OCI-M2 (cell line): ENCODE measurements at regions not wholly inside any gene's neighbourhood (a gene's known extent, or its start where the extent isn't known, plus 50 kb on each side); places are given as distances from the start of the nearest gene placed in this dataset.
"Not testable (repeated sequence)": the region's sequence is repeated elsewhere in the genome, so short reads cannot be mapped to it uniquely, and the experiment has no call there.

Experiments used
- DNase-seq: peaks from one replicate; lab custom pipeline; 2025; ENCODE audit not compliant: unreplicated experiment; lab: John Stamatoyannopoulos, UW

DNA sequence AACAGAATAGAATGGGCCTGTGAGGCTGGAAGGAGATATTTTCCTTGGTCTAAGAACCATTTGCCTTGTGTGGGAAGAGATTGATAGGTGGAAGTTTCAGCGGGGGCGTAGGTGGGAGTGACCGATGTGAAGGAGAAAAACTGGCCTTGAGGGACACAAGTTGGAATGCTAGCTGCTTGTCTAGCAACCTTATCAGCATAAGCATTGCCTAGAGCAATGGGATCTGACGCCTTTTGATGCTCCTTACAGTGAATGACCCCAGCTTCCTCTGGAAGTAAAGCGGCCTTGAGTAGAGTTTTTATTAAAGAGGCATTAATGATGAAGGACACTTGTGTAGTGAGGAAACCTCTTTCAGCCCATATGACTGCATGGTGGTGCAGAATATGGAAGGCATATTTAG lies 843.8 kb upstream of the ANO3 start:
- DNase-seq = not testable (repeated sequence)

DNA sequence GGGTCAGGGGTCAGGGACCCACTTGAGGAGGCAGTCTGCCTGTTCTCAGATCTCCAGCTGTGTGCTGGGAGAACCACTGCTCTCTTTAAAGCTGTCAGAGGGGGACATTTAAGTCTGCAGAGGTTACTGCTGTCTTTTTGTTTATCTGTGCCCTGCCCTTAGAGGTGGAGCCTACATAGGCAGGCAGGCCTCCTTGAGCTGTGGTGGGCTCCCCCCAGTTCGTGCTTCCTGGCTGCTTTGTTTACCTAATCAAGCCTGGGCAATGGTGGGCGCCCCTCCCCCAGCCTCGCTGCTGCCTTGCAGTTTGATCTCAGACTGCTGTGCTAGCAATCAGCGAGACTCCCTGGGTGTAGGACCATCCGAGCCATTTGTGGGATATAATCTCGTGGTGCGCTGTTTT lies 830.5 kb upstream of the ANO3 start:
- DNase-seq = not testable (repeated sequence)

DNA sequence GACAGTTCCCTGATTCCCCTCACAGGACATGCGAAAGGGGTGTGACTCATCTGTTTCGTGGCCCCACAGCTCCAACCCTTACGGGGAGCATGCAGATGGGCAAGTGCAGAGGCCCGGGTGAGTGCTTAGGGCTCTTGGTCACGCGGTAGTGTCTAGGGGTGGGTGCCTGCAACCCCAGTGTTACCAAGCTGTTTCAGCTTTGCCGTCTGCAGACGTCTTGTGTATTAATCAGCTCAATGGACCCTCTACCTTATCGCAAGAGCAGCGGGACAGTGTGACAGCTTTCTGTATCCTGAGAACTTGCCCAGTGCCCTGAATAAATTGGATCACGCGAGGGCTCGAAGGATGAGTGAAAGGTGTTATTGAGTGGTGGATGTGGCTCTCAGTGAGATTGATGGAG lies 816.4 kb upstream of the ANO3 start:
- DNase-seq = no peak

DNA sequence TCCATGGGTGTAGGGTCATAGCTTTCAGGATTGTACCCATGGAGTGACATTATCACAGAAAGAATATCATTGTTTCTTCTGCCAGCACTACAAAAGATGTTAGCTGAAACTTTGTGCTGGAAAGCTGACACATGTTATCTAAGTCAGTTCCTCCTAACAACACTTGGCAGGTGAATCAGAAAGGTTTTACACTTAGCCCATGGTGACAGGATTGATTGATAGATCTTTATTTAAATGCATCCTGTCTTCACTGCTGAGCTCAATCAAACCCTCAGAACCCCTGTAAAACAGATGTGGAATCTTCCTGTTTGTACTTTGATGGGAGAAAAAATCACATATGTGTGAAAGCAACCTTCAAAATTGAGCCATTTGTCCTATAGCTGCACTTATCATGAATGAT lies 811.5 kb upstream of the ANO3 start:
- no peak for DNase-seq

DNA sequence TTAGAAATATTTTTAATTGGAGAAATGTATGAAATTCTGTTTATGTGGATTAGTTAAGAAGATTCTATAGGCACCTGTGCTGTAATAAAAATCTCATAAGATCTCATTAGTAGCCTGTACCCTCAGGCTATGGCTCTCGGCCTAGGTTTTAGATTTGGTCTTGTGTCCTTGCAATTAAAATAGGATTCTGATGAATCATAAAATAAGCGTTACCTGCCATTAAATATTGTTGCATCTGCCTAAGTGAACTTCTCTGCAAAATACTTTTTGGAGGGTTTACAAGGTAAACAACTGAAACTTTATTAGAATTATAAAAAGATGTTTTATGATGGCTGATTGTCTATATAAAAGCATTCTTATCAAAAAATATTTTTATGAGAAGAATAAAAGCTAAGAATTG lies 804.1 kb upstream of the ANO3 start:
- no peak for DNase-seq

DNA sequence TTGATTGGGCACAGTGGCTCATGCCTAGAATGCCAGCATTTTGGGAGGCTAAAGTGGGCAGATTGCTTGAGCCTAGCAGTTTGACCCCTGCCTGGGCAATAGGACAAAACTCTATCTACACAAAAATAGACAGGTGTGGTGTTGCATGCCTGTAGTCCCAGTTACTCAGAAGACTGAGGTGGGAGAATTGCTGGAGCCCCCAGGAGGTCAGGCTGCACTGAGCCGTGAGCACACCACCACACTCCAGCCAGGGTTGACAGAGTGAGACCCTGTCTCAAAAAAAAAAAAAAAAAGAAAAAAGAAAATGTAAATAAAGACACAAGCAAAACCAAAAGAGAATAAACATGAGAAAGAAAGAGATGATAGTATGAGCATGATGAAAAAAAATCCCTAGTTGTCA lies 802.4 kb upstream of the ANO3 start:
- no peak for DNase-seq

DNA sequence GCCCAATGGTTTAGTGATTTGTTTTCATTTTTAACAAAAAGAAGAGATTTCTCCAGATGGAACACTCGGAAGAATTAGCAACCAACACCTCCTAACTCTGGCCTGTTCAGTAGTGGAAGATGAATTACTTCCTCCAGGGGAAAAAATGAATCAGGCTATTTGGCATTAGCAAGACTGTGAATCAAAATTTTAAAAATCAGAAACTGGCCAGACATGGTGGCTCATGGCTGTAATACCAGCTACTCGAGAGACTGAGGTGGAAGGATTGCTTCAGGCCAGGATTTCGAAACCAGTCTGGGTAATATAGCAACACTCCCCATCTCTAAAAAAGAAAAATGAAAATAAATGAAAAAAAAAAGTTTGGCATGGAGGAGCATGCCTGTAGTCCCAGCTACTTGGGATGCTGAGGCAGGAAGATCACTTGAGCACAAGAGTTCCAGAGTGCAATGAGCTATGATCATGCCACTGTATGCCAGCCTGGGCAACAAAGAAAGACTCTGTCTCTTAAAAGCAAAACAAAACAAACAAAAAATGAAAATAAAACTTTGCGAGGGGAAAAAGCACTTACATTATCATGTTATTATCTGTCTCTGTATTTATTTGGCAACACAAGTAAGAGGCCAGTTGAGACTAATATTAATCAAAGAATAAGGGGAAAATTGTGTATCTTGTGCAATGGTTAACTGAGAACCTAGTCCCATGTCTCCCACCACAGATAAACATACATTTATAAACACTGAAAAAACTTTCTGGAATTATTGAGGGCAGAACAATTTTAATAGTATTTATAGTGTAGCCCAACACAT lies 796.3 kb upstream of the ANO3 start:
- DNase-seq = no peak

DNA sequence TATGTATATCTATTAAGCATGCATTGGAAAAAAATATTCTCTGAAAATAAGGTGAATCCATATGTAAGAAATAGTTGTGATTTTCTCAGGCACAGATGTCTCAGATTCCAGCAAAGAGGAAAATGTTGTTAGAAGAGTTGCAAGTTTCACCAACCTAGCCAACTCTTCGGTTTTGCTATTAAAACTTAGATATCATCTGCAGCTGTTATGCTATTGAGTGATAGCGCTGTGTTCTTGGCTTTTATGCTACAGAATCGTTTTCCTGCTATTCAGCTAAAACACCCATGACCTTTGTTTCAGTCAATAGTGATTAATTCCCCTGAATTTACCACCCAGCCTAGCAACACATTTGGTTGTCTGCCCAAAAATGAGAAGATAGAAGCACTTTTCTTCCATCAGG lies 795.6 kb upstream of the ANO3 start:
- DNase-seq = no peak

DNA sequence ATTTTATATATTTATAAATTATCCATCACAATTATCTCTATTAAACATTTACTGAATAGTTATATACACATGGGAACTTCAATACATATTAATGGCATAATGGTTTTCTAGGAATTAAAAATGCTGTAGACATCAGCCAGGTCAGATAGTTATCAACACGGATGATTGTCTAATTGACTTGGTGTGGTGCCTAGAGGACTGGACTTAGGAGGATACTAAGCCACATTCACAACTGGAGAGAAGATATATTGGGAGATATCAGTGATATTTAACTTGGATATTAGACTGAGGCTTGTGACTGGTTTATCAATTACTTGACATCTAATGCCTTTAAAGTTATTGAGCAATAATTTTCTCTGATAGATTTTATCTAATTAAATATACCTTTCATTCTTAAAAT lies 794.5 kb upstream of the ANO3 start:
- no peak for DNase-seq

DNA sequence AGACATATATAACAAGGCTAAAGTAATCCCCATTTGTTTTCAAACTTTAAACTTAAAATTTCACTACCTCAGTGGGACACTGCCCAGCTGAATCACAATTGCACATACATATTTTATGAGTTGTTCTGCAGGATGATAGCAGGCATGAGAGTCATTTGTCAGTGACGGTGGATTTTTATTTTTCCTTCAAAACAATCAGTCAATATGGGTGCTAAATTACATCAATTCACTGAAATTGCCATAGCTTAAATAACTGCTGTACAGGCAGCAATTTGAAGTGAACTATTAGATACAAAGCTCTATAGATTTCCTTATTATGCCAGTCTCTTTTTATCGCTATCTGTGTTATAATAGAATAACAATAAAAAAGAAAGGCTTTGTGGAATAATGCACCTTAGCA lies 784.6 kb upstream of the ANO3 start:
- DNase-seq = no peak

DNA sequence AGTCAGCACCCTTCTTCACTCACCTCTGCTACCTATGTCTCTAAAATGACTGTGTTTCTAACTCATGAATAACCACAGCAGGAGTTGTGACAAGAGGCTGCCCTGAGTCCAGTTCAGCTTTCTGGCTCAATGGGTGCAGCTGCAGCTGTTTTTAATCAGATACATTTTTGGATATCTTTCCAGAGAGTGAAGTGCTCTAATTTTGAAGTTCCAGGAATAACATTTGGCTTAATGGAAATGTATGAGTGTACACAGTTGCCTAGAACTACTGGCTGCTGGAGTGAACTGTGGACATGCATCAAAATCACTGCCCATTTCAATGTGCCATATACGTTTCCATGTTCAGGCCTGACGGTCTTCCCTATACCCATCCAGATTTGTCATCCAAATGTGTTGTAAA lies 769.5 kb upstream of the ANO3 start:
- DNase-seq = no peak

DNA sequence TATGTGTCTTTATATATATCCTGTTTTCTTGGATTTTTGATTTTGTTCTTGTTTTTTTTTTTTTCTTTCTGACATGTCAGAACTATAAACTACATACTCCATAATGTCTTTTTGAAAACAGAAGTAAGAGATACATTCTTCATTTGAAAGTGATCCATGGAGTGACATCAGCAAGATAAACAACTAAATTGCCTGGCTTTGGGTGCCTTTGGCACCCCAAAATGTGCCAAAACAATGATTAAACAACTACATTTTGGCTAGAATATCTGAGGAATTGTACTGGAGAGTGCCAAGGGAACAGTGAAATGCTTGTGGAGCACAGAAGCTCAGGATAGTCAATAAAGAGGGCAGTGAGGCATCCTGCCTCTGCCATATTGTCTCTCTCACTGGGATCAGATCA lies 766.1 kb upstream of the ANO3 start:
- DNase-seq = no peak

DNA sequence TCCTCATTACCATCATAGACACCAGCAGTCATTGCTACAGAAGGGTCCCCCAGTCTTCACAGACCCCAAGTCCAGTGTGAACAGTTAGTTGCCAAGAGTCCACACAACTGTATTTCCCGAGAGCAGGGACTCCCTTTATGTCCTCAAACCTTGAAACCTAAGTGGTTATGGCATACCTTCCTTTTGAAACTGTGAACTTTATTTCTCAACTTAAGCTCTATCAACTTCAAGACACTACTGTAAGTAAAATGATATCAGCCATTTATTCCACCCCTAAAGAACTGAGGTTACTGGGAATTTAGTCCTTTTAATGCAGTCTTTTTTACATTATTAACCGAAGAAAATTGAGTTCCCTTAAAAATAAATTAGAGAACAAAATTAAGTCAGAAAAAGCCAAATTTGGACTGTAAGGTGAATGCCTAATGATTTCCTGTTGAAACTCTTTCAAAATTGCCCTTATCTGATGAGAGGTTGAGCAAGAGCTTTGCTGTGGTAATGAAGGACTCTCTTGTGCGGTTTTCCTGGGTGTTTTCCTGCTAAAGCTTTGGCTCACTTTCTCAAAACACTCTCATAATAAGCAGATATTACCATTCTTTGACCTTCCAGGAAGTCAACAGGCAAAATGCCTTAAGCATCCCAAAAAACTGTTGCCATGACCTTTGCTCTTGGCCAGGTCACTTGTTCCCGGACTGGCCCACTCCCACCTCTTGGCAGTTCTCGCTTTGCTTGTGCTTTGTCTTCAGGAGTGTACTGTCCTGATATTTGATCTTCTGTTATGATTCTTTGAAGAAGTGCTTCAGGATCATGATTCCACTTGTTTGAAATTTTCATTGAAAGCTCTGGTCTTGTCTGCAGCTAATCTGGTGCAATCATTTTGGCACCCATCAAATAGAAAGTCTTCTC lies 765.4 kb upstream of the ANO3 start:
- no peak for DNase-seq

DNA sequence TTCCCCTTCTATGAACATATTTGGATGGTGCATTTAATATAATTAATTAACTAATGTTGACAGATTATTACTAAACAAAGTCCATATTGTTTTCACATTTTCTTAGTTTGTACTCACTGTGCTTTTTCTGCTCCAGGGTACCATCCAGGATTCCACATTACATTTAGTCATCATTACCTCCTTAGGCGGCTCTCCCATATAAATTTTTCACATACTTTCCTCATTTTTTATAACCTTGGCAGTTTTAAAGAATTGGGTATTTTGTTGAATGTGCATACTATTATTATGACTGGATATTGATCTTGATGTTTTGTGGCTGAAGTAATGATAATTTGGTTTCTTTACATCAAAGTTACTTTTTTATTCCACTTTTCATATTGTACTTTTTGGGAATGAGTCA lies 755.6 kb upstream of the ANO3 start:
- DNase-seq = no peak

DNA sequence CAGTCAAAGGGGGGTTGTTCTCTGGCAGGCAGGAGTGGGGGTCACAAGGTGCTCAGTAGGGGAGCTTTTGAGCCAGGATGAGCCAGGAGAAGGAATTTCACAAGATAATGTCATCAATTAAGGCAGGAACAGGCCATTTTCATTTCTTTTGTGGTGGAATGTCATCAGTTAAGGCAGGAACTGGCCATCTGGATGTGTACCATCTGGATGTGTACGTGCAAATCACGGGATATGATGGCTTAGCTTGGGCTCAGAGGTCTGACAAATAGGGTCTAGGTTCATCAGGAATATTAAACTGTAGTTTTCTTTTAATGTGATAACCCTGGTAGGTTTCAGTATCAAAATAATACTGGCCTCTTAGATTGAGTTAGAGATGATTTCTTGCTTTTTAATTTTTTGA lies 752.4 kb upstream of the ANO3 start:
- not testable (repeated sequence) for DNase-seq

DNA sequence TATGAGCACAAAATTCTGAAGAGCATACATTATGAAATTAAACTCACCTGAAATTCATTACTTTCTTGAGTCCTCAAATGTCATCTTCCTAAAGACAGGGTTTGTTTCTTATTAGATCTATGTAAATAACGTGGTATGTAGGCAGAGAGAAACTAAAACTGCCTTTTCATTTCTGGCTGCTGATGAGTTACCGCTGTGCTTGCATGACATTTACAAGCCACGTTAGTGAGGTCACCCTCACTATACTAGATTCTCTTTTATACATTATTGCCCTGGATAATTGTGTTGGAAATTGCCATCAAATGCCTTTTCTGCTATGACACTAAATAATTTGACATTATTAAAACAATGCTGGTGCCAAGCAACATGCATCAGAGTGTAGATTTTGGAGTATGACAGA lies 748.3 kb upstream of the ANO3 start:
- no peak for DNase-seq

DNA sequence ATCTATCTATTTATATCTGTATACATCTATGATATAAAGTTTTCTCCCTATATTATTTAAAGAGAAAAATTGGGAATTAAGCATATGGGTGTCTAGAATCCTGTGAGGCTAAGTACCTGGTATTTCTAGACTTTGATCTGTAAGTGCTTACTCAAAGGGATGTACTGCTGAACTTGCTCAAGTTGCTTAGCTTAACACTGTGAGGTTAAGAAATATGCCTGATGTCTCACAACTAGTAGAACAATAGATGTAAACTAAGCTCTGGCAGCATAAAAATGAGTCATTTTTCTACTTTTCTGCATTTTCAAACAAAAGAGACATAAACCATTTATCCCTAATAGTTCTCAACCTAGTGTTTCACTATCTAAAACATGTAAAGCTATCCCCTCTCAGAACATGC lies 744.4 kb upstream of the ANO3 start:
- no peak for DNase-seq

DNA sequence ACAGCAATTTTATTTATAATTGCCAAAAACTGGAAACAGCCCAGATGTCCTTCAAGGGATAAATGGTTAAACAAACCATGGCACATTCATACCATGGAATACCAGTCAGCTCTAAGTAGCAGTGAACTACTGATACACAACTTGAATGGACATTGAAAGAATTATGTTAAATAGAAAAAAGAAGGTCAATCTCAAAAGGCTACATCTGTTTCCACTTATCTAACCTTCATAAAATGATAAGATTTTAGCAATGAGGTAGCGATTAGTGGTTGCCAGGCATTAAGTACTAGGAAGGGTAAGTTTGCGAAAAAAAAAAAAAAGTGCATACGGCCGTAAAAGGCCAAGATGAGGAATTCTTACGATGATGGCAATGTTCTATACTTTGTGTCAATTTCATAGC lies 738.7 kb upstream of the ANO3 start:
- no peak for DNase-seq

DNA sequence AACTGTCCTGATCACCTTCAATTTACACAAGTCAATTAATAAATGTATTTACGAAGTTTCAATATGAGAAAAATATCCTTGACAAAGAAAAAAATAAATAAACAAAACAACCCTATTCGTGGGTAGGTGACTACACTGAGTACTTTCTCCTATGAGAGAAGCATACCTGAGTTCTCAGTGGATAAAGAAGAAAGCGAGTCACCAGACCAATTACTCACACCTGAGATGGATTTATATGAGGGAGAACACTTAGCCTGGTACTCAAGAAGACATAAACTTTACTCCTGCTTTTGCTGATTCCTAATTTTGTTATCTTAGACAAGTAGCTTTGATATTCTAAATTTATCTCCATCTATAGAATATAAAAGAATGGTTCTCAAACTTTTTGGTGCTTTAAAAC lies 735.2 kb upstream of the ANO3 start:
- DNase-seq = no peak

DNA sequence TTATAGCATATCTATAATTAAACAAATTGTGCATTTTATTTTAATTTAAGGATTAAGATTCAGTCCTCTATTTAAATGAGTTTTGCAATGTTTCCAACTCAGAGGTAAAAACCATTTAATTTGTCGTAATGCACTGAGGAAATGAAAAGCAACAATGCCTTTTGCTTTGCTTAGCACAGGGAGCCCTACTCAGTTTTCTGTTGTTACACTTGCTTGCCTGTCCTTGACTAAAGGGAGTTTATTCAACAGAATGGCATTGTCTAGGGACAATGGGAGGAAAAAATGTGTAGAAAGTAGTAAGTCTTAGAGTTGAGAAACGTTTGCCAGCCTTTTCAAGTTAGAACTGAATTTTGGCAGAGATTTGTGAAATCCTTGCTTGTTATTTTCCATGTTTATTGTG lies 734.2 kb upstream of the ANO3 start:
- no peak for DNase-seq

DNA sequence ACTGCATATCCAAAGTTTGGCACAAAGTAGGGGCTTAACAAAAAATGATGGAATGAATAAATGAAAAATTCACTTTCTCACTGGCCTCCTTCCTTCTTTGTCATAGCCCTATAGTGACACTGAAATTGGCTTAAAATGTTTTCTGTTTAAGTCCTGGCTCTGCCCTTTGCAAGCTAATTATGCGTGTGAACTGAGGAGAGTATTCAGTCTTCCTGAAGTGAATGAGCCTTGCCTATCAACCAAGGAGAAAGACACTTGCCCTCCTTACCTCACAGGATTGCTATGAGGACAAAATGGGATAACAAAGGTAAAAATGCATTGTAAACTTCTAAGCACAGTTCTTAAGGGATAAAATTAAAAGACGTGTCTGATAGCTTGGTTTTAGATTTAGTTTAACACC lies 729.8 kb upstream of the ANO3 start:
- no peak for DNase-seq

DNA sequence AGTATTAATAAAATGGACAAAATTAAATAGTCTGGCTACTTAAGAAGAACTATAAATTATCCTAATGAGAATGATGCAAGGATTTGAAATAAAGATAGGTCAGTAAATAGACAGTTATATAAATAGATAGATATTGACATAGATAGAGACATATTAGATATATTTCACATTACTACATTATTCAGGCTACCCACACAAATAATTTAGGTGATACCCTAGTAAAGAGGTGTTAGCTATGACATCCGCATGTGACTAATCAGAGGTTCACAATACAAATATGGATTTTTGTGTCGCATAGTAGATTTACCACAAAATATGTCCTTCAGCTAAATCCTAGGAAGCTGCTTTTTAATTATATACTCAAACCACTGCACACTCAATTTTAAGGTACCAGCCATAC lies 729.0 kb upstream of the ANO3 start:
- no peak for DNase-seq
